T-helper 1 cell treated with Interleukin-12 subunit alpha and Interleukin-12 subunit beta and Interleukin-4 antibody, amounts not matched to agents 30 ng/mL and 1 ng/mL, for 36 hours (primary cell): ENCODE measurements at regions not wholly inside any gene's neighbourhood (a gene's known extent, or its start where the extent isn't known, plus 50 kb on each side); places are given as distances from the start of the nearest gene placed in this dataset.

Experiments used
- intact Hi-C: fragments of 100-400 bp; cut with micrococcal nuclease; formaldehyde crosslinking; loops from one replicate; pipeline ENCODE4 v1.15.1; 2024

GRCh38 chr7:110607050-110607857, 483.7 kb upstream of the LRRN3 start:
- intact Hi-C loops = no loop called here

DNA sequence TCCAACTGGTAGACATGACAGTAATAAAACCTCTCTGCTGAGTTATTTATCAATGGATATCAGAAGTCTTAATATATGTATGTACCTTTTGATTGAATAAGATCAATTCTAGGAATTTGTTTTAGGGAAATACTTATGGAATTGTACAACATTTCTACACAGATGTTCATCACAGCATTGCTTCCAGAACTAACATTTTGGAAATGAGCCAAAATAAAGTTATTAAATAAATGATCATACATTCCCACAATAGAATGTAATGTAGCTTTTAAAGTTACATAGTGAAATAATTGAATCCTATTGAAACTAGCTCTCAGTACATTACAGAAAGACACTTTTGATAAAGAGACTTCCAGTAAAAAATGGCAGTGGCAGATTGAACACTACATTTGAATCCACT, 481.6 kb upstream of the LRRN3 start:
- intact Hi-C loops = no loop called here

GRCh38 chr7:110612680-110613079, 478.2 kb upstream of the LRRN3 start:
- intact Hi-C loops = no loop called here
